Peyer's patch (tissue), 4 donors: ENCODE measurements at regions not wholly inside any gene's neighbourhood (a gene's known extent, or its start where the extent isn't known, plus 50 kb on each side); places are given as distances from the start of the nearest gene placed in this dataset.

ENCODE experiments used
- POLR2A ChIP-seq, 2 donors: fragments of 450-650 bp; IDR thresholded peaks; one replicate each; pipeline ENCODE4 v1.5.1; 2017; ENCODE audit warnings: antibody characterized with exemption in 2 of 2, mild to moderate bottlenecking in 2 of 2, moderate library complexity in 2 of 2
- TF ChIP-seq, protein P1 (sequence below), 6 experiments: fragments of 450-650 bp in 4 of 6; fragments of 200-600 bp in 2 of 6; sonication (generic) in 1 of 6; IDR thresholded peaks; one replicate each; pipeline ENCODE4 v1.5.1; 2017 to 2019; ENCODE audit warnings: antibody characterized with exemption in 6 of 6, mild to moderate bottlenecking in 3 of 6, moderate library complexity in 1 of 6

DNA sequence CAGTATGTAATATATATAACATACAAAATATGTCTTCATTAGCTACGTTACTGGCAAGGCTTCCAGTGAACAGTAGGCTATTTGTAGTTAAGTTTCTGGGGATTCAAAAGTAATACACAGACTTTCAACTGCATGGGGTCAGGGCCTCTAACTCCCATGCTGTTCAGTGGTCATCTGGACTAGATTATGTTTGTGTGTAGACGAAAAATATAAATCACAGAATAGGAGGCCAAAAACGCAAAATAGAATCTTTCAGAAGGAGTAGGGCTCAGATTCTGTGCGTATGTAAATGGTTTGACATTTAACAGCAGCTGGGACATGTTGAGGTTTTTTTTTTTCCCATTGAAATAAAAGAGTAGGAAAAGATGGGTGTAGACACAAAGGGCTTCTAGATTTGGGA is 1048.7 kb upstream of the WWC1 start:
- TF ChIP-seq, protein P1, sequence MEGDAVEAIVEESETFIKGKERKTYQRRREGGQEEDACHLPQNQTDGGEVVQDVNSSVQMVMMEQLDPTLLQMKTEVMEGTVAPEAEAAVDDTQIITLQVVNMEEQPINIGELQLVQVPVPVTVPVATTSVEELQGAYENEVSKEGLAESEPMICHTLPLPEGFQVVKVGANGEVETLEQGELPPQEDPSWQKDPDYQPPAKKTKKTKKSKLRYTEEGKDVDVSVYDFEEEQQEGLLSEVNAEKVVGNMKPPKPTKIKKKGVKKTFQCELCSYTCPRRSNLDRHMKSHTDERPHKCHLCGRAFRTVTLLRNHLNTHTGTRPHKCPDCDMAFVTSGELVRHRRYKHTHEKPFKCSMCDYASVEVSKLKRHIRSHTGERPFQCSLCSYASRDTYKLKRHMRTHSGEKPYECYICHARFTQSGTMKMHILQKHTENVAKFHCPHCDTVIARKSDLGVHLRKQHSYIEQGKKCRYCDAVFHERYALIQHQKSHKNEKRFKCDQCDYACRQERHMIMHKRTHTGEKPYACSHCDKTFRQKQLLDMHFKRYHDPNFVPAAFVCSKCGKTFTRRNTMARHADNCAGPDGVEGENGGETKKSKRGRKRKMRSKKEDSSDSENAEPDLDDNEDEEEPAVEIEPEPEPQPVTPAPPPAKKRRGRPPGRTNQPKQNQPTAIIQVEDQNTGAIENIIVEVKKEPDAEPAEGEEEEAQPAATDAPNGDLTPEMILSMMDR (IDR thresholded peaks at IDR 0.05): no peak
- TF ChIP-seq POLR2A (IDR thresholded peaks at IDR 0.05): no peak
